Stimulated activated CD8-positive, alpha-beta memory T cell treated with anti-CD3 and anti-CD28 coated beads, Interleukin-4, amount 100 ng/mL, for 24 hours (primary cell): ENCODE measurements at regions not wholly inside any gene's neighbourhood (a gene's known extent, or its start where the extent isn't known, plus 50 kb on each side); places are given as distances from the start of the nearest gene placed in this dataset.

Experiments used
- DNase-seq: peaks from one replicate; pipeline ENCODE4 v3.0.0-alpha.2; 2020; ENCODE audit warnings: low read depth

DNA sequence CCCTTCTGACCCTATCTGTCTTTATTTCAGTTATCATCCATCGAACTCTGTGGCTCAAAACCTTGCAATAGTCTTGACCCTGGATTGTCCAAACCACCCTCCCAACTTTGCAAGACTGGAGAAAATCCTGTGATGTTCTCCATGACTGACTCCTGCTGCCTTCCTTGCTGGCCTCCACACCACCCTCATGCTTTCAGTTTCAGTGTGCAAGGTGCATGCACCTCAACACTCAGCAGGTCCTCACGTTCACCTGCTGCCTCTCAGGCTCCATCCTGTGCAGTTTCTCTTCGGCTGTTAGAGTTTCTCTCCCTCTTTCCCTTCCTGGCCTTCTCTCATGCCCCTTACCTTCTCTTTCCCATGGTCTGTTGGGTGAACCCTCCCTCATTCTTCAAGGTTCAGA is 59.4 kb upstream of the ASIC2 start:
- DNase-seq: no peak

DNA sequence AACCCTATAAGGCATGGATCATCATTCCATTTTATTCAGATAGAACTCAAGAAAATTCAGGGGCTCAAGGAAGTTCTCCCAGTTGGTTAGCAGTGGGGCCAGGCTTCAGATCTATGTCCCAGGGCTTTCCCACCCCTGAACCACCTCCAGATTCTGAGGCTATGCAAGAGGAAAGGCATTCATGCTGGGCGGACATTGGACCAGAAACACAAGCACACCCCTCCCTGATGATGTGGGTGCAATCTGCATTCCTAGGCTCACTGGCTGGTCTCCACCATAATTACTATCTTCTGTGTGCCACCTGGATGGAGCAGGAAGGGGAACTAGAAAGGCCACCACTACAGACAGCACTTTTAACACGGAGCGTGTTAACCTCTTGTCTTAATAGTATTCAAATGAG is 63.2 kb upstream of the ASIC2 start:
- no peak for DNase-seq

GRCh38 chr17:33363475-33363874 is 70.4 kb upstream of the ASIC2 start:
- no peak for DNase-seq

DNA sequence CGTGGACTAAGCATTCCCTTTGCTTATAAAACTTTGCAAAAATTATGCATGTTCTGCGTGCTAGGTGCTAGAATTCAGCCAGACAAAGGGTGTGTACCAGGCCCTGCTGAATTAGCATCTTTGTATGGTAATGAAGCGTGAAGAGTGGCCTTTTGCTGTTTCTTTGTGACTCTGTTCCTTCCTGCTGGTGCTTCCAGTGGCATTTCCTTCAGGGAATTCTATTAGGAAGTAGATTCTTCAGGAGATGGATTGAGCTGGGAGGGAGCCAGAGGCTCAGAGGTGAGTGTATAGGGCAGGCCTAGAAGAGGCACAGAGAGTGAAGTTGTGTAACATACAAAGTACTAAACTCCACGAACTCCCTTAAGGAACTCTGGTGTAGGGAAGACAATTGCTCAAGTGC is 73.9 kb upstream of the ASIC2 start:
- no peak for DNase-seq

DNA sequence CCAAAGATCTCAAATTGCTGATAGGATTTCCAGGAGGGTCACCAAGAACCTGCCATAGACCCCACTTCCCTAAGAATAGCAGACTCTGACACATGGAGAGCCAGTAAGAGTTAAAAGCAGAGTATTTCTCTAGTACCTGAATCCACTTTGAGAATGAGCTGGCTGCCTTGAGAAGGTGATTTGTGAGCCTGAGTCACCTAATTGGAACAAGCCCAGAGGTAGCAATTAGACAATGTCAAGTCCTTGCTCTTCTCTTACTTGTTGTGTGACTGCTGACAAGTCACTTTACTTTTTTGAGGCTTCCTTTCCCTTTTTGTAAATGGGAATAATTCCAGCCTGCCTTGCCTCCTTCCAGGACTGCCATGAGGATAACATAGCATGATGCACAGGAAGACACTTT is 76.1 kb upstream of the ASIC2 start:
- DNase-seq: no peak

- DNase-seq: no peak
These were observed 76.8 kb upstream of the ASIC2 start for GRCh38 chr17:33369876-33370275.

DNA sequence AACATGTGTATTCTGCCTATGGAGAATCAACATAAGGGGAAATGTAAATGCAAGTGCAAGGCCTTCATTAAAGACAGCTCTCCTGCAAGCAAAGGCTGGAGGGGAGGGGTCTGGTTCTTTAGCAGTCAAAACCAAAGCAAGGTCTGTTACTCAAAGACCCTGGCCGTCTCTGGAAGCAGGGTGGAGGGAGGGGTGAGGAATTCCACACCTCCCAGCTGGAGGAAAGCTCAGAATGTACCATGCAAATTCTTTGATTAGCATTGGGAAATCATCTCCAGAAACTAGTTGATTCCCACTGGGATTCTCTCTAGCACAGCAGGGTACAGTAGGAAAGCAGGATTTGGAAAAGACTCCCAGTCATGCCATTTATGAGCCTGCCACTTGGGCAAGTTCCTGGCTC is 77.3 kb upstream of the ASIC2 start:
- DNase-seq: no peak

GRCh38 chr17:33371377-33371776 is 78.3 kb upstream of the ASIC2 start:
- no peak for DNase-seq

DNA sequence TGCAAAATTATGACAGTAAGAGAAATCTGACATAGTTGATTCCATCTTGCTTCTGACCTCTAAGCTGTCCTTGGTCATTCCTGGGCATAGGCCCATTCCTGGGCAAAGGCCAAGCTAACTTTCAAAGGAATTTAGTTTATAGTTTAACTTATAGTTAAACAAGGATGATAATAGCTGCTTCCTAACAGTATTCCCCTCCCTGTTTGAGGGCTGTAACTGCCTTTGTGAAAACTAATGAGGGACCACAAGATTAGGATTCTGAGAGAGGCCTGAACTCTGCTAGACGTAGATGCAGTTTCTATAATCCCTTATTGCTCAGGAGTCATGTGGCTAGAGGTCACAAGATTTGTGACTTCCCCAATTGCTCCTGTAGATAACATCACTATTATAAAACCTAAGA is 80.2 kb upstream of the ASIC2 start:
- no peak for DNase-seq

DNA sequence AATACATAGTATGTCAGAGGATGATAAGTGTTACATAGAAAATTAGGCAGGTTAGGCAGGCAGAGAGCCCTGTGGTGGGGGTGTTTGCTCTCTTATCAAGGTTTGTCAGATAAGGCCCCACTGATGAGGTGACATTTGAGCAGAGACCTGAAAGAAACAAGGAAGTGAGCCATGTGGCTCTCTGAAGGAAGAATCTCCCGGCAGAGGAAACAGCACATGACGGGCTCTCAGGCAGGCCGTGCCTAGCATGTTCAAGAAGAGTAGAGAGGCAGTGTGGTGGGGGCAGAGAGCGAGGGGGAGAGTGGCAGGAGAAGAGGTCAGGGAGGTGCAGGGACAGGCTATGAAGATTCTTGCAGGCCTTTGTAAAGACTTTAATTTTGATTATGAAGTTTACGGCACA is 82.0 kb upstream of the ASIC2 start:
- DNase-seq: no peak

- DNase-seq: no peak
These were observed 82.7 kb upstream of the ASIC2 start for GRCh38 chr17:33375783-33376182.

DNA sequence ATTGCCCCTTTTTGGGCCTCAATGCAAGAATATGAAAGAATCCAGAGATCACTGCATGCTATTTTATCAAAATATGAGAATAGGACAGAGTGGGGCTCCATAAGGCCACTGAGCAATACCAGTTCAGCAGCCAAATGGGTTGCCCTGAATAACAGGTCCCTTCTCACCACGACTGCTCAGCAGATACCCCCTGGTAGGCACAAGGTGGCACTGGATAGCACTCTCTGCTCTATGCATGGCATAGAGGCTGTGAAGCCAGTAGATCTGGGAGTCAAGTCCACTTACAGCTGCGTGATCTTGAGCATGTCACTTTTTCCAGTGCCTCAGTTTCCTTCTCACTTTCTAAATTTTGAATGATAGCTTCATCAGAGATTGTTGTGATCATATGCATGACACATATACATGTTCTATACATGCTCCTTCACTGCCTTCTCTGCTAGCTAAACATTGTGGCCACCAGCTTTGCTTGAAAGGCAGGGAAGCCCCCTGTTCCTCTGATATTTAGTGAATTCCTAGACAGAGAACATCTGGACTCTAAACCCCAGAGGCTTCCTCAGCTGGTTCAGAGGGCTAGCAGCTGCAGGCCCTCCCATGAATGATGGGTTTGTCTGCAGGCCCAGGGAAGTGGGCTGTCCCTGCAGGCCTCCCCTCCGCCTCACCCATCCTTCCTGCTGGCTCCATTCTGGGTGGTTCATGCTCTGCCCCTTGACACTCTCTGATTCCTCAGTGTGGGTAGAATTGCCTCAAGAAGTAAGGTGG is 84.9 kb upstream of the ASIC2 start:
- no peak for DNase-seq

DNA sequence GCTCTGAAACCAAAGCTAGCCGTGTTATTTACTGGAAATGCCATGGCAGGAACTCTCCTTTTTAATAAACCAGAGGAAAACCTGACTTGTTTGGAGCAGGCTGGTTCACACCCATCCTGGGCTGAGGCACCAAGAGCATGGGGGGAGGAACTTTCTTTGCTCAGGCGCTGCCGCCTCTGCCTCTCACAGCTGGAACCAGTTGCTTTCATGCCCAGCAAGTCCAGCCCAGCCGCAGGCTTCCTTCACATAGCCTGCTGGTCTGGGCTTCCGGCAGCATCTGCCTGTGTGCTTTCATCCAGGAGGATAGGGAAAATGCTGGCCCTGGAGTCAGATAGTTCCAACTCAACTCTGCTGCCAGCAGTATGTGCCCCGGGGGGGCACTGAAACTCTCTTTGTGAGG is 88.1 kb upstream of the ASIC2 start:
- no peak for DNase-seq

DNA sequence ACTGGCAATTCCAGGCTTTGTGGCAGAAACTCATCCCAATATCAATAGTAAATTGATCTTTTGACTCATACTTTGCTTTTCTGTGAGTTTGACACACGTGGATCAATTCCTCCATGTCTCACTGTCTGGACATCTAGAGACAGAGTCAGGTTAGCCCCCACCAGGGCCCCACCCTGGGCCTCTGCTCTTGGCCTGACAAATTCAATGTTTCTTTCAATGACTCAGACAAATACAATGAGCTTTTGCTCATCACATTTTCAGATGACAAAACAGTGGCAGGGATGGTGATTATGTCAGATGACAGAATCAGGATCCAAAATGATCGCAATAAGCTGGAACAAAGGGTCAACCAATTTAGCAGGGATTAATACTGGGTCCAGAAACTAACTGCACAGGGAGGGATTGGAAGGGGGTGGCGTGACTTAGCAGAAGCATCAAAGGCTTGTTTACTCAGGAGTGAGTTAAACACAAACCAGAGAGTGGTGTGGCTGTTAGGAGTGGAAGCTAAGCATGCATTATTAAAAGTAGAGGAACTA is 90.5 kb upstream of the ASIC2 start:
- no peak for DNase-seq

GRCh38 chr17:33385133-33385532 is 92.0 kb upstream of the ASIC2 start:
- DNase-seq: no peak

DNA sequence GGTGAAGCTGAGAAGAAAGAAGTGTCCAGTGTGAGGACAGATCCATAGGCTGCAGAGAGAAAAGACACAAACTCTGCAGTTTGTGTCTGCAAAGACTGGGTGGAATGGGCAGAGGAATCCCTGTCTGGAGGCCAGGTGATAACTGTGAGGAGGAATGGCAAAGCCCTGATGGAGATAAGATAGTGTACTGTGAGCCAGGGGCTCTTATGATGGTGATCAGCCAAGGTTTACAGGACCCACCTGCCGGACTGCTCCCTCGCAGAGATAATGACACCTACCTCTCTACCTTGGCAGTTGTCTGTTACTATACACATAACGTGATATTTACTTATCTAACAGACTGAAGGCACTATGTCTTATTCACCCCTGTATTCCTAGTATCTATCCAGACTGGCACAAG is 92.6 kb upstream of the ASIC2 start:
- DNase-seq: no peak

- no peak for DNase-seq
These were observed 94.3 kb upstream of the ASIC2 start for GRCh38 chr17:33387406-33387805.

DNA sequence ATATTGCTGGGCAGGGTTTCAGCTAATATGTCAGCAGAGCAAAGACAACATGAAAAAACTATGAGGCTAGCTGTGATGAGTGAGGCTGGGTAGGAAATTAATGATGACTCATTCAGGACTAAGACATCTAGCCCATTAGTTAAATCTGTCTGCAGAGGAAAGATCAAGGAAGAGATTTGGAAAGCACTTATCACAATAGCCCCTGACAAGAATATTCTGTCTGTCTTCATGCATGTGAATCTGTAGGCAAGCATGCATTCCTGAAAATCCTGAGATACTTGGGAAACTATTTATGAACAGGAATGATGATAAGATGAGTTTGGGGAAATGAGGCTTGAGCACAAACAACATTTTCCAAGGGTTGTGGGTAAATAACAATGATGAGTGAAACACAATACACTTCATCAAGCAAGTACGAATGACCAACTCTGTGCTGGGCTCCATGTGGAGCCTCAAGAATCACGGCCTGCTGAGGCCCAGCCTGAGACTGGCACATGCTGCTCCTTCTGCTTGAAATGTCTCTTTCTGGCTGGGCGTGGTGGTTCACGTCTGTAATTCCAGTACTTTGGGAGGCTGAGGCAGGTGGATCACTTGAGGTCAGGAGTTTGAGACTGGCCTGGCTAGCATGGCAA is 96.5 kb upstream of the ASIC2 start:
- DNase-seq: no peak

GRCh38 chr17:33390479-33391176 is 97.5 kb upstream of the ASIC2 start:
- DNase-seq: no peak

DNA sequence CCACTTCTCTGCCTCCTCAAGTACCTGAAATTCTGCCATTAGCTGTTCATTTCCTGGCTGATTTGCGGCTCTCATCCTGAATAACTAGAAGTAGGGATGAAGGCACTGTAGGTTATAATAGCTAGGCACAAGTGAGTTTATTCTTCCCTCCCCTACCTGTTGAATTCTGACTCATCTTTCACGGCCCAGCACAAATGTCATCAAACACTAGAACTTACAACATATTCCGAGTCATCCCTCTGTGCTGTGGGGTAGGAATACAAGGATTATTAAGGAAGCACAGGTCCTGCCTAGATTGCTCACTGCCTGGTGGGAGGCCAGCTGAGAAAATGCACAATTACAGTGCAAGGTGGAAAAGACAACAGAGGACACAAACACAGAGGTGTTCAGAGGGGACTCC is 103.7 kb upstream of the ASIC2 start:
- no peak for DNase-seq

GRCh38 chr17:33398386-33398785 is 105.3 kb upstream of the ASIC2 start:
- DNase-seq: no peak

DNA sequence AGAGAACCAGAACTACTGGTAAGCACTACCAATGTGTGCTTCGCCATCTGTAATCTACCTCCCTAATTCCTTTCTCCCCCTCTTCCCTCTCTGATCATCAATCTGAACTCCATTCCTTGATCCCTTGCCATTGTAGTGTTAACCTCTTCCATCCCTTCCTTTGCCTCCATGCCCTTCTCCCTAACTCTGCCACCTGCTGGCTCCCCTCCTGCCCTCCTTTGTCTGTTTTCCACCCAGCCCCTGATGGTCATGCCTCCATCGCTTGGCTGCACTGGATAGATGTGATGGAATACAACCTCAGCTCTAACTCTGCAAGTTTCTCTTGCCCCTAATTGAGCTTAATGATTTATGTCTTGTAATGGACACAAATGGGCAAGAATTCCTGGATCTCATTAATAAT is 108.2 kb upstream of the ASIC2 start:
- no peak for DNase-seq

GRCh38 chr17:33403194-33403593 is 110.1 kb upstream of the ASIC2 start:
- no peak for DNase-seq
